ENCODE measurements at regions not wholly inside any gene's neighbourhood (a gene's known extent, or its start where the extent isn't known, plus 50 kb on each side); places are given as distances from the start of the nearest gene placed in this dataset.

- no peak for DNase-seq
- no peak overlapping the region for H3K27ac ChIP-seq
- TF ChIP-seq CTCF (IDR thresholded peaks at IDR 0.05; ENCODE audit: low read depth, low read length) = no peak
- no peak overlapping the region for H3K4me3 ChIP-seq (ENCODE audit: low read depth, low read length)
- no peaks in the 10 kb centered on the region for H3K27me3 ChIP-seq (ENCODE audit: insufficient read depth, low read depth, severe bottlenecking)
- H3K36me3 ChIP-seq = no peaks in the 10 kb centered on the region
- no peaks in the 10 kb centered on the region for H3K9me3 ChIP-seq (ENCODE audit: severe bottlenecking)
Measured at GRCh38 chr2:163428187-163428586, 307.6 kb downstream of the FIGN start.

GRCh38 chr2:163420604-163421003, 315.2 kb downstream of the FIGN start:
- Histone ChIP-seq H3K36me3 (no peaks in the 10 kb centered on the region), H3K27me3 (ENCODE audit: insufficient read depth, low read depth, severe bottlenecking) (no peaks in the 10 kb centered on the region), H3K4me3 (ENCODE audit: low read depth, low read length) (no peak overlapping the region), H3K27ac (no peak overlapping the region), H3K9me3 (ENCODE audit: severe bottlenecking) (no peaks in the 10 kb centered on the region)
- DNase-seq = no peak
- TF ChIP-seq CTCF (IDR thresholded peaks at IDR 0.05; ENCODE audit: low read depth, low read length) = no peak

GRCh38 chr2:163419000-163419830, 316.6 kb downstream of the FIGN start:
- Histone ChIP-seq H3K27me3 (ENCODE audit: insufficient read depth, low read depth, severe bottlenecking) (no peaks in the 10 kb centered on the region), H3K9me3 (ENCODE audit: severe bottlenecking) (no peaks in the 10 kb centered on the region), H3K36me3 (no peaks in the 10 kb centered on the region), H3K4me3 (ENCODE audit: low read depth, low read length) (no peak overlapping the region), H3K27ac (no peak overlapping the region)
- no peak for TF ChIP-seq CTCF (IDR thresholded peaks at IDR 0.05; ENCODE audit: low read depth, low read length)
- no peak for DNase-seq

GRCh38 chr2:163417596-163418337, 318.0 kb downstream of the FIGN start:
- no peak for TF ChIP-seq CTCF (IDR thresholded peaks at IDR 0.05; ENCODE audit: low read depth, low read length)
- no peaks in the 10 kb centered on the region for H3K27me3 ChIP-seq (ENCODE audit: insufficient read depth, low read depth, severe bottlenecking)
- H3K9me3 ChIP-seq (ENCODE audit: severe bottlenecking) = no peaks in the 10 kb centered on the region
- H3K27ac ChIP-seq = no peak overlapping the region
- no peak overlapping the region for H3K4me3 ChIP-seq (ENCODE audit: low read depth, low read length)
- H3K36me3 ChIP-seq = no peaks in the 10 kb centered on the region
- DNase-seq = no peak

GRCh38 chr2:163414121-163414520, 321.7 kb downstream of the FIGN start:
- H3K9me3 ChIP-seq (ENCODE audit: severe bottlenecking) = no peaks in the 10 kb centered on the region
- no peak overlapping the region for H3K27ac ChIP-seq
- H3K36me3 ChIP-seq = no peaks in the 10 kb centered on the region
- H3K27me3 ChIP-seq (ENCODE audit: insufficient read depth, low read depth, severe bottlenecking) = no peaks in the 10 kb centered on the region
- H3K4me3 ChIP-seq (ENCODE audit: low read depth, low read length) = no peak overlapping the region
- TF ChIP-seq CTCF (IDR thresholded peaks at IDR 0.05; ENCODE audit: low read depth, low read length) = no peak
- DNase-seq = no peak
